Uterus (tissue), 3 donors: ENCODE measurements at regions not wholly inside any gene's neighbourhood (a gene's known extent, or its start where the extent isn't known, plus 50 kb on each side); places are given as distances from the start of the nearest gene placed in this dataset.

ENCODE experiments used
- DNase-seq, 2 donors: peaks; one replicate each; pipeline ENCODE4 v3.0.0-alpha.2; 2019 to 2020
- H3K27ac ChIP-seq, 2 donors: fragments of 200-600 bp; sonication (generic); 1 replicate in 1 of 2; 2 replicates in 1 of 2; pipeline ENCODE4 v1.5.1; 2016 to 2018
- H3K27me3 ChIP-seq, 2 donors: fragments of 200-600 bp; sonication (generic); one replicate each; pipeline ENCODE4 v1.5.1; 2018 to 2019; ENCODE audit warnings: control low read depth in 1 of 2
- H3K36me3 ChIP-seq, 2 donors: fragments of 200-600 bp; sonication (generic); one replicate each; pipeline ENCODE4 v1.5.1; 2019; ENCODE audit warnings: control low read depth in 1 of 2
- H3K4me1 ChIP-seq, 2 donors: fragments of 200-600 bp; sonication (generic); one replicate each; pipeline ENCODE4 v1.5.1; 2018 to 2019; ENCODE audit warnings: control low read depth in 1 of 2
- H3K4me3 ChIP-seq, 2 donors: fragments of 200-600 bp; sonication (generic); 1 replicate in 1 of 2; 2 replicates in 1 of 2; pipeline ENCODE4 v1.5.1; 2018 to 2019; ENCODE audit warnings: mild to moderate bottlenecking in 1 of 2
- H3K9me3 ChIP-seq, 2 donors: fragments of 200-600 bp; sonication (generic); one replicate each; pipeline ENCODE4 v1.5.1; 2019; ENCODE audit warnings: control low read depth in 1 of 2
- CTCF ChIP-seq, 4 experiments: fragments of 200-600 bp in 2 of 4; fragments of 450-650 bp in 2 of 4; sonication (generic) in 2 of 4; IDR thresholded peaks; one replicate each; pipeline ENCODE4 v1.5.1; 2016 to 2019; ENCODE audit warnings: antibody characterized with exemption in 4 of 4, mild to moderate bottlenecking in 2 of 4, moderate library complexity in 1 of 4
- POLR2A ChIP-seq, 2 donors: fragments of 450-650 bp; IDR thresholded peaks; one replicate each; pipeline ENCODE4 v1.6.1; 2016; ENCODE audit warnings: antibody characterized with exemption in 2 of 2, mild to moderate bottlenecking in 1 of 2, moderate library complexity in 1 of 2
- intact Hi-C: fragments of 100-400 bp; cut with DNase I; formaldehyde crosslinking; loops from one replicate; pipeline ENCODE4 v1.15.1; 2023; ENCODE audit warnings: low total_unique reads
- donor health status: DM: yes; HTN: yes; CAD: no.

DNA sequence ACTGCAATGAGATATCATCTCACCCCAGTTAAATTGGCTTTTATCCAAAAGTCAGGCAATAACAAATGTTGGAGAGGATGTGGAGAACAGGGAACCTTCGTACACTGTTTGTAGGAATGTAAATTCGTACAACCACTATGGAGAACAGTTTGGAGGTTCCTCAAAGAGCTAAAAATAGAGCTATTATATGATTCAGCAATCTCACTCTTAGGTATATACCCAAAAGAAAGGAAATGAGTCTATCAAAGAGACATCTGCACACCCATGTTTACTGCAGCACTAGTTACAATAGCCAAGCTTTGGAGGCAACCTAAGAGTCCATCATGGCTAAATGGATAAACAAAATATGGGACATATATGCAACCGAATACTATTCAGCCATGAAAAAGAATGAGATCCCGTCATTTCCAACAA, 68.0 kb upstream of the HES1 start:
- no peak overlapping the region for H3K4me3 ChIP-seq
- no peaks in the 10 kb centered on the region for H3K27me3 ChIP-seq
- no peak for DNase-seq
- H3K27ac ChIP-seq: no peak overlapping the region
- H3K9me3 ChIP-seq: peaks cover 0 to 3% of the 10 kb centered on the region in 2 donors
- intact Hi-C loops: no loop called here
- TF ChIP-seq CTCF (IDR thresholded peaks at IDR 0.05) (no peak), POLR2A (IDR thresholded peaks at IDR 0.05) (no peak)
- no peaks in the 10 kb centered on the region for H3K4me1 ChIP-seq
- no peaks in the 10 kb centered on the region for H3K36me3 ChIP-seq

DNA sequence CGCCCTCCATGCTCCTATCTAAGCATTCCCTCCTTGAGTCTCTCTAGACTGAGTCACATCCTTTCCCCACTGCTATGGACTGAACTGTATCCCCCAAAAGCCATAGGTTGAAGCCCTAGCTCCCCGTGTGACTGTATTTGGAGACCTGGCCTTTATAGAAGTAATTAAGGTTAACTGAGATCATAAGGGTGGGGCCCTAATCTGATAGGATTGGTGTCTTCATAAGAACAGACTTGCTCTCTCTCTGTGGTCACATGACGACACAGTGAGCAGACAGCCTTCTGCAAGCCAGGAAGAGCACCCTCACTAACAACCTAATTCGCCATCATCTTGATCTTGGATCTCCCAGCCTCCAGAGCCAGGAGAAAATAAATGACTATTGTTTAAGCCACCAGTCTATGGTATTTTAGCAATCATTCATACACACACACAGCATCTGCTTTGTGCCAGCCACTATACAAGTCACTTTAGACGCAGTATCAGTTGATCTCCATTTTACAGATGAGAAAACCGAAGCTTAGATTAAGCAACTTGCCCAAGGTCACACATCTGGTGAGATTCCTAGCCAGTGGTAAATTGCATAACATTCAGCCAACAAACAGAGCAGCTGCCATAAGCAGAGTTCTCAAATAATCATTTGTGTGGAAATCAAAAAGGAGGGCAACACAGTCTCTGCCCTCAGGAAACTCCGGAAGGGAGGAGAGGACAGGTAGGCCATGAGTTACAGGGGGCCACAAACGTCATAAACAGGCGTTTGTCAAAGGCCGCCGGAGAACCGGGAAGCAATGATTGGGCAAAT, 66.3 kb upstream of the HES1 start:
- intact Hi-C loops: no loop called here
- no peak overlapping the region for H3K27ac ChIP-seq
- peaks cover 0 to 3% of the 10 kb centered on the region in 2 donors for H3K9me3 ChIP-seq

GRCh38 chr3:194070220-194070633, 65.7 kb upstream of the HES1 start:
- TF ChIP-seq POLR2A (IDR thresholded peaks at IDR 0.05): no peak
- no peak for TF ChIP-seq CTCF (IDR thresholded peaks at IDR 0.05)
- Histone ChIP-seq H3K4me1 (no peaks in the 10 kb centered on the region), H3K36me3 (no peaks in the 10 kb centered on the region), H3K4me3 (peak overlapping the region in 1 of 2 donors; percentile 49), H3K27me3 (no peaks in the 10 kb centered on the region), H3K27ac (no peak overlapping the region), H3K9me3 (peaks cover 0 to 3% of the 10 kb centered on the region in 2 donors)
- intact Hi-C loops: no loop called here
- peak in 1 of 2 donors; percentile 36 for DNase-seq

More for the DNA sequence above, 66.3 kb upstream of the HES1 start:
- no peak overlapping the region for H3K4me3 ChIP-seq
- H3K4me1 ChIP-seq: no peaks in the 10 kb centered on the region
- DNase-seq: no peak
- no peaks in the 10 kb centered on the region for H3K27me3 ChIP-seq
- H3K36me3 ChIP-seq: no peaks in the 10 kb centered on the region
- no peak for TF ChIP-seq CTCF (IDR thresholded peaks at IDR 0.05)
- TF ChIP-seq POLR2A (IDR thresholded peaks at IDR 0.05): no peak

- intact Hi-C loops: no loop called here
- Histone ChIP-seq H3K27me3 (no peaks in the 10 kb centered on the region), H3K4me3 (peak overlapping the region; percentile 38 to 49), H3K36me3 (no peaks in the 10 kb centered on the region), H3K4me1 (no peaks in the 10 kb centered on the region), H3K27ac (peak overlapping the region in 1 of 2 donors; percentile 61), H3K9me3 (peaks cover 0 to 3% of the 10 kb centered on the region in 2 donors)
- TF ChIP-seq CTCF (IDR thresholded peaks at IDR 0.05) (peak in 1 of 4 experiments; percentile 8), POLR2A (IDR thresholded peaks at IDR 0.05) (no peak)
- DNase-seq: peak; percentile 62 to 73
These were observed 65.1 kb upstream of the HES1 start for GRCh38 chr3:194070634-194071409.

DNA sequence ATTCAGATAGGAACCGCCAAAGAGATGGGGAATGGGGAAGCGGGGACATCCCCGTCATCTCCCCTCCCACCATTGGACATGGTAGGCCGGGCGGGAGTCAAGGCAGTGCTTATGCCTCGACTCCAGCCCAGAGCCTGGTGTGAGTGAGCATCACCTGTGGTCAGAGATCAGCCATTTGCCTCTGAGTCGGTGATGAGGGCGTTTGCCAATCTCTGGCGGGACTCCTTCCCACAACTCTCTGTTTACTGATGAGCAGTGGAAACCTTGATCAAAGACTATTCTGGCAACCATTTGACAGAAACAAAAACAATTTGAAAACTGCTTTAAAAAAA, 63.9 kb upstream of the HES1 start:
- no peak overlapping the region for H3K27ac ChIP-seq
- no peak overlapping the region for H3K4me3 ChIP-seq
- H3K36me3 ChIP-seq: no peaks in the 10 kb centered on the region
- H3K4me1 ChIP-seq: no peaks in the 10 kb centered on the region
- TF ChIP-seq POLR2A (IDR thresholded peaks at IDR 0.05) (no peak), CTCF (IDR thresholded peaks at IDR 0.05) (no peak)
- H3K9me3 ChIP-seq: peaks cover 0 to 3% of the 10 kb centered on the region in 2 donors
- DNase-seq: no peak
- intact Hi-C loops: no loop called here
- no peaks in the 10 kb centered on the region for H3K27me3 ChIP-seq
